ENCODE measurements at regions not wholly inside any gene's neighbourhood (a gene's known extent, or its start where the extent isn't known, plus 50 kb on each side); places are given as distances from the start of the nearest gene placed in this dataset.

DNA sequence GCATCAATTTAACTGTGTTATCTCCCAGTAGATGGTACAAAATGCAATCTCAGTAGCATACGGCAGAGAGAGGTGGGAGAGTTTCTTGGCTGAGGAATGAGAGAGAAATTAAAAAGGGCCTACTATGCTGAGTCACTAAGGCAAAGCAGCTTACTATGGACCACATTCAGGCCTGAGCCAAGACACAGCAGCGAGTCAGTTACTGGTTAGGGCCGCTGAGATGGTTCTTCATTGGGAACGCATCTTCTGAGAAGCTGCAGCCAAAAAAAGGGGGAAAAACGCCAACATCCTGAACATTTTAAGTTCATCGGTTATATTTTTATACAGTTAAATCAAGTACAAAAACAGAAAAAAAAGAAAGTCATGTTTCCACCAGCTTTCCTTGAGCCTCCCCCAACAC lies 61.1 kb upstream of the BDNF start:
- Histone ChIP-seq H3K27me3 (replicated peaks; ENCODE audit: insufficient read depth, low read length) (no peaks in the 10 kb centered on the region), H3K4me3 (ENCODE audit: low read length) (no peak overlapping the region), H3K27ac (ENCODE audit: low read length) (no peak overlapping the region), H3K9me3 (replicated peaks; ENCODE audit: insufficient read depth, low read length) (no peaks in the 10 kb centered on the region), H3K36me3 (replicated peaks; ENCODE audit: insufficient read depth, low read length) (no peaks in the 10 kb centered on the region), H2AFZ (ENCODE audit: low read length) (no peak overlapping the region), H3K9me2 (replicated peaks; ENCODE audit: insufficient read depth, low read length) (no peaks in the 10 kb centered on the region), H4K20me1 (ENCODE audit: insufficient read depth, low read length) (no peaks in the 10 kb centered on the region), H3F3A (ENCODE audit: insufficient read depth, low read length) (no peaks in the 10 kb centered on the region), H3K79me2 (ENCODE audit: low read length) (no peaks in the 10 kb centered on the region), H3K4me1 (ENCODE audit: low read length) (no peaks in the 10 kb centered on the region), H3K4me2 (ENCODE audit: low read depth, low read length) (no peak overlapping the region), H3K9ac (ENCODE audit: low read length) (no peak overlapping the region)
- TF ChIP-seq, protein P1, sequence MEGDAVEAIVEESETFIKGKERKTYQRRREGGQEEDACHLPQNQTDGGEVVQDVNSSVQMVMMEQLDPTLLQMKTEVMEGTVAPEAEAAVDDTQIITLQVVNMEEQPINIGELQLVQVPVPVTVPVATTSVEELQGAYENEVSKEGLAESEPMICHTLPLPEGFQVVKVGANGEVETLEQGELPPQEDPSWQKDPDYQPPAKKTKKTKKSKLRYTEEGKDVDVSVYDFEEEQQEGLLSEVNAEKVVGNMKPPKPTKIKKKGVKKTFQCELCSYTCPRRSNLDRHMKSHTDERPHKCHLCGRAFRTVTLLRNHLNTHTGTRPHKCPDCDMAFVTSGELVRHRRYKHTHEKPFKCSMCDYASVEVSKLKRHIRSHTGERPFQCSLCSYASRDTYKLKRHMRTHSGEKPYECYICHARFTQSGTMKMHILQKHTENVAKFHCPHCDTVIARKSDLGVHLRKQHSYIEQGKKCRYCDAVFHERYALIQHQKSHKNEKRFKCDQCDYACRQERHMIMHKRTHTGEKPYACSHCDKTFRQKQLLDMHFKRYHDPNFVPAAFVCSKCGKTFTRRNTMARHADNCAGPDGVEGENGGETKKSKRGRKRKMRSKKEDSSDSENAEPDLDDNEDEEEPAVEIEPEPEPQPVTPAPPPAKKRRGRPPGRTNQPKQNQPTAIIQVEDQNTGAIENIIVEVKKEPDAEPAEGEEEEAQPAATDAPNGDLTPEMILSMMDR (IDR thresholded peaks at IDR 0.05; ENCODE audit: low read length): no peak
- TF ChIP-seq EZH2phosphoT487 (IDR thresholded peaks at IDR 0.05; ENCODE audit: low read length): no peak
- DNase-seq: no peak

DNA sequence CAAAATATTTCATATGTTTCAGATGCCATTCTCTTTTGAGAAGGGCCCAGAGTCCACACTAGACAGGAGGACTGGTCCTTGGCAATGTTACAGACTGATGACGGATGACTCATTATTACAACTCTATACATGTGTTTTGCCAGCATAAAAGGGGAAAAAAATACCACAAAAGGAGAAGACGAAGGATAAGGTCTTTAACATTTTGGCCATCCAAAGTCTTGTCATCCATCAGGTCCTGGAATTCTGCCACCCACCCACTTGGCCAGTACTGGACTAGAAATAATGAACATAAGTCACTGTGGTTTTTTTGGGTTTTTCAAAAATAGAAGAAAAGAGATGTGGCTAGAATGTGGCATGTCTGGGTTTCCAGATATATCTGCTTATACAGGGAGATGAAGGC lies 57.7 kb upstream of the BDNF start:
- no peaks in the 10 kb centered on the region for H4K20me1 ChIP-seq (ENCODE audit: insufficient read depth, low read length)
- no peaks in the 10 kb centered on the region for H3K36me3 ChIP-seq (replicated peaks; ENCODE audit: insufficient read depth, low read length)
- H3K9me3 ChIP-seq (replicated peaks; ENCODE audit: insufficient read depth, low read length): no peaks in the 10 kb centered on the region
- no peaks in the 10 kb centered on the region for H3K79me2 ChIP-seq (ENCODE audit: low read length)
- no peak overlapping the region for H3K4me3 ChIP-seq (ENCODE audit: low read length)
- H3K9ac ChIP-seq (ENCODE audit: low read length): no peak overlapping the region
- H3K4me2 ChIP-seq (ENCODE audit: low read depth, low read length): no peak overlapping the region
- TF ChIP-seq EZH2phosphoT487 (IDR thresholded peaks at IDR 0.05; ENCODE audit: low read length) (no peak), EZH2 (optimal IDR thresholded peaks at IDR 0.05; ENCODE audit: low read depth, low read length) (no peak)
- TF ChIP-seq, protein P1 (IDR thresholded peaks at IDR 0.05; ENCODE audit: low read length): no peak
- no peaks in the 10 kb centered on the region for H3F3A ChIP-seq (ENCODE audit: insufficient read depth, low read length)
- no peaks in the 10 kb centered on the region for H3K27me3 ChIP-seq (replicated peaks; ENCODE audit: insufficient read depth, low read length)
- H3K4me1 ChIP-seq (ENCODE audit: low read length): no peaks in the 10 kb centered on the region
- H2AFZ ChIP-seq (ENCODE audit: low read length): no peak overlapping the region
- no peak for DNase-seq
- H3K9me2 ChIP-seq (replicated peaks; ENCODE audit: insufficient read depth, low read length): no peaks in the 10 kb centered on the region
- H3K27ac ChIP-seq (ENCODE audit: low read length): no peak overlapping the region

DNA sequence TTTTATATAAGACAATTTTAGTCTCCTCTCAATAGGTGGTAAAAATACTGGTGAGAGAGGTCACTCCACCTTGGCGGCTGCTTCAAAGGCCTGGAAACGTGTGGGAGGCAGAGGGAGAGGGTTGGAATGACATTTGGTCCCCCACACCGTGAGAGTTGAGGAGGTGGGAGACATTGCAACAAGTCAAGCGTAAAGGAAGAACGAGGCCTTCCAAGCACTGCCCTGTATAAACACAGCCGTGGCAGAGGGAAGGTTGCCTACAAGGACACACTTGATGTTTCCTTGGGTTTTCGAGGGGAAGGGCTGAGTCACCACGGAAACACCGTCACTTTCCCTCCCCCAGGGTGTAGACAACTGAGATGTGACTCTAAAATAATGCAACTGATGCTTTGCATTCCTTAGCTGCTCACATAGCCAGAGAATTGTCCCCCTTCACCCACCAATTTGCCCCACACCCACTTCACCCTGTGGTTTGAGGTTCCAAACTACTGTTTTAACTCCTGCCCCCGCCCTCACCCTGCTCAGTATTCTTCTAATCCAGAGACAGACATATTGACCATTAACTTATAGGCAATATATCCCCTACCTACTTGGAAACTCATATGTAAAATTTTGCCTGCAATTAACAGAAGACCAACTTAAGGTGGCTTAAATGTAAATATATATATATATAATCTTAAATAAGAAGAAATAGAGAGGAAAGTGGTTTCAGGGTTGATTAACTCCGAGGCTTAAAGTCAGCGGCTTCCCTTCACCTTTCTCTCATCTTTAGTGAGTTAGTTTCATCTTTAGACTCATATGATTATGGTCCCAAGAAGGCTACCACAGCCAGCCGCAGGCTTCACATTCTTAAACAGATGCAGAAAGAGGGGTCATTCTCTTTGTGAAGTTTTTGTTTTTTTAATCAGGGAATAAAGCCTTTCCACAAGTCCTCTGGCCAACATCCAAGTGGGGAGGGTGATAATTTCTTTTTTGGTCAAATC lies 54.1 kb upstream of the BDNF start:
- H3K9me2 ChIP-seq (replicated peaks; ENCODE audit: insufficient read depth, low read length): no peaks in the 10 kb centered on the region
- H3K9me3 ChIP-seq (replicated peaks; ENCODE audit: insufficient read depth, low read length): no peaks in the 10 kb centered on the region
- TF ChIP-seq EZH2phosphoT487 (IDR thresholded peaks at IDR 0.05; ENCODE audit: low read length) (no peak), EZH2 (optimal IDR thresholded peaks at IDR 0.05; ENCODE audit: low read depth, low read length) (no peak)
- TF ChIP-seq, protein P1 (IDR thresholded peaks at IDR 0.05; ENCODE audit: low read length): no peak
- no peak overlapping the region for H3K4me3 ChIP-seq (ENCODE audit: low read length)
- no peaks in the 10 kb centered on the region for H3K36me3 ChIP-seq (replicated peaks; ENCODE audit: insufficient read depth, low read length)
- H3K27me3 ChIP-seq (replicated peaks; ENCODE audit: insufficient read depth, low read length): no peaks in the 10 kb centered on the region
- H3K4me1 ChIP-seq (ENCODE audit: low read length): no peaks in the 10 kb centered on the region
- no peaks in the 10 kb centered on the region for H4K20me1 ChIP-seq (ENCODE audit: insufficient read depth, low read length)
- no peak overlapping the region for H3K4me2 ChIP-seq (ENCODE audit: low read depth, low read length)
- H3K27ac ChIP-seq (ENCODE audit: low read length): no peak overlapping the region
- no peaks in the 10 kb centered on the region for H3F3A ChIP-seq (ENCODE audit: insufficient read depth, low read length)
- H2AFZ ChIP-seq (ENCODE audit: low read length): no peak overlapping the region
- H3K9ac ChIP-seq (ENCODE audit: low read length): no peak overlapping the region
- DNase-seq: no peak
- H3K79me2 ChIP-seq (ENCODE audit: low read length): no peaks in the 10 kb centered on the region

Measured in MM.1S (cell line).